GM18868 (cell line): ENCODE measurements at regions not wholly inside any gene's neighbourhood (a gene's known extent, or its start where the extent isn't known, plus 50 kb on each side); places are given as distances from the start of the nearest gene placed in this dataset.

ENCODE experiments used
- ATAC-seq: cut with Tn5 transposase; IDR thresholded peaks from one replicate; pipeline ENCODE4 v1.9.1; 2021; ENCODE audit warnings: mild to moderate bottlenecking, moderate library complexity; ENCODE audit not compliant: unreplicated experiment

DNA sequence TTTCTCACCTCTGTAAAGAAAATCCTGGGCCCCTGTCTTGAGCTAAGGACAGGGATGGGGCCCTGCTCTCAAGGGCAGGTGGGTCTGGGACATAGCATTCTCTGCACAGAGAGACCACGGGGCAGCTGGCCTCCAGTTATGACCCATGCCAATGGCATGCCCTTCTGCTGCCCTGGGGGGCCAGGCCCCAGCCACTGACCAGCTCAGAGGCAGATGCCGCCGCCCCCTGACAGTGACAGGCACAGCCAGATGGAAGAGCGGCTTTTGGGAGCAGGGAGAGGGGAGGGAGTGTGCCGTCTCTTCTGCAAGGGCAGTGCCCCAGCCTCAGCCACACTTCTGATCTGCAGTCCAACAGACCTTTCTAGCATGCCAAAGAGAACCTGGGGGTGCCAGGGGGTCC lies 114.8 kb upstream of the NAV2 start:
- ATAC-seq, result no peak

DNA sequence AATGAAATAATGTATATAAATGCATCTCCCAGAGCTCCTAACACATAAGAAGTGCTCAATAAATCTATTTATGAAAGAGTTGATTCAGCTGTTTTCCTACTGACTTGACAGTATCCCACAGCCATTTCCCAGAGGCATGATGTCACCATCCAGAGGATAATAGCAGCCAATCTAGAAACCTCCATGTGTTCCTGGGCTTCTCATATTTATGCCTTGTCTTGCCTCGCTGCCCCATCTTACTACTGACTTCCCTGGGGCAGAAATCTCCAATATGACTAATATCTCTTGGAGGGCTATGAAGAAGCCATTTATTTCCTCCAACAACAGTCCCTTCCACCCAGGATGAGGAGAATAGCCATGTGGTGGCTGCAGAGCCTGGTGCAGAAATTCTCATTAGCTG lies 115.4 kb upstream of the NAV2 start:
- ATAC-seq, result no peak

DNA sequence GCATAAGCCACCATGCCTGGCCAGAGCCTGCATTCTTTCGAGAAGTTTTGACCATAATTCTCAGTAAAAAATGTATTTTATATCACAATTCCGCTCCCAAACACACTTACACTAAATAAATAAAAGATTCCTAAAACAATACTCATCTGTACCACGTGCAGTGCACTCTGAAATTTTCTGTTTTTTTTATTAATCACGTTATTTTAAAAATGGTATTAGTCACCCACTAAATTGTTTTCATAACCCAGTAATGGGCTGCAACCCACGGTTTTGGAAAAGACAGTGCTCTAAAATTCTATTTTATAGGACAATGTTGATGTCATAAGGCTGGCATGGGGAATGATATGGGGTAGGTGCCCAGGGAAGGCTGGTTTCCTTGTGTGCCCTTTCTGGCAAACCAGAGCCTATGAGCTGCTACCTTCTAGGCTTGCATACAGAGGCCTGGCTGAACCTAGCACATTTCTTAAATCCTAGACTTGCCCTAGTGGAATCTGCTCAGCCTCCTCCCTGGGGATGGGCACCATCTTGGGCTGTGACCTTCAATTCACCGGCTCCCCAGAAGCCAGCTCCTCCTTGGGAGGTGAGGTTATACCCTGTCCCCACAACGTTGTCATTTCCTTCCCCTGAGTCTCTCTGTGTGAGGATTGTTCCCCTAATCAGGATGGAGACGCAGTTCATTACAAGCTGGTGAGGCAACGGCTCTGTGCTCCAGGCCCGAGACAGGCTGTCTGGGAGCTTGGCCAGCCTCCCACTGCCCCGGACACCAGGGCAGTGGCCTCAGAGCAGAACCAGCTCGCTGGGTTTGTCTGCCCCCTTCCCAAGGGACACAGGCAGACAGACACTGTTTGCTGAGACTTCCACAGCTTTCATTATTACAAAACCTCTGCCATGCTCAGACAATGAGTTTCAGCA lies 116.5 kb upstream of the NAV2 start:
- no peak for ATAC-seq

DNA sequence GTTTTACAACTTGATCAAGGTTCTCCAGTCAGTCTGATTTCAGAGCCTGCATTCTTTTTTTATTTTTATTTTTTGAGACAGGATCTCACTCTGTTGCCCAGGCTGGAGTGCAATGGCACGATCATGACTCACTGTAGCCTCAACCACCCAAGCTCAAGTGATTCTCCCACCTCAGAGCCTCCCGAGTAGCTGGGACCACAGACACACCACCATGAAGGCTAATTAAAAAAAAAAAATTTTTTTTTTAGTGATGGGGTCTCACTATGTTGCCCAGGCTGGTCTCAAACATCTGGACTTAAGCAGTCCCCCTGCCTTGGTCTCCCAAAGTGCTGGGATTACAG lies 117.2 kb upstream of the NAV2 start:
- no peak for ATAC-seq

DNA sequence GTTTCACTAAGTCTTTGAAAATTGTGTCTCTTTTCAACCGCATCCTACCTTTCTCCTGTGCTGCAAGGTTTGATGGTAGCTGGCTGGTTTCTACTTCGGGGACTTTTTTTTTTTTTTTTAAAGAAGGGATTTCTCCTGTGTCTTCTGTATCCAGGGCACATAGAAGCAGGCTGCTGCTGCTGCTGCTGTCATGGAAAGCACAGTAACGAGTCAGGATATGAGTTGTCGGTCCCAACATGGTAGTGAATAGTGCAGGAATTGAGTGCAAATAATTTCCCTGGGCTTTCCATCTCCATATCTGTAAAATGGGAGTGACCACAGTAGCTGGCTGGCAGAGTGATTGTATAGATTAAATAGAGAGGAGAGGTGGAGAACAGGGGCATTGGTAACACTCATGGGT lies 118.3 kb upstream of the NAV2 start:
- no peak for ATAC-seq

DNA sequence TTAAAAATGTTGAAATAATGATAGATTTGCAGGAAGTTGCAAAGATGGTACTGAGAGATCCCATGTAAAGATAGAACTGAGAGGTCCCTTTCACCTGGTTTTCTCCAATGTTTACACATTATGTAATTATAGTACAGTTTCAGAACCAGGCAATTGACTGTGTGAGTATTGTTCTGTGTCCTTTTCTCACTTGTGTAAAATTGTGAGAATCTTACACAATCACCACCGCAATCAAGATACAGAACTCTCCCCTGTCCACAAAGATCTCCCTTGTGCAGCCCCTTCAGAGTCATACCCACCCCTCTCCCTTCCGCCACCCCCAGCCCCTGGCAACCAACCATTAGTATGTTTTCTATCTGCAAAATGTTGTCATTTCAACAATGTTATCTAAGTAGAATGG lies 119.8 kb upstream of the NAV2 start:
- ATAC-seq, result no peak

DNA sequence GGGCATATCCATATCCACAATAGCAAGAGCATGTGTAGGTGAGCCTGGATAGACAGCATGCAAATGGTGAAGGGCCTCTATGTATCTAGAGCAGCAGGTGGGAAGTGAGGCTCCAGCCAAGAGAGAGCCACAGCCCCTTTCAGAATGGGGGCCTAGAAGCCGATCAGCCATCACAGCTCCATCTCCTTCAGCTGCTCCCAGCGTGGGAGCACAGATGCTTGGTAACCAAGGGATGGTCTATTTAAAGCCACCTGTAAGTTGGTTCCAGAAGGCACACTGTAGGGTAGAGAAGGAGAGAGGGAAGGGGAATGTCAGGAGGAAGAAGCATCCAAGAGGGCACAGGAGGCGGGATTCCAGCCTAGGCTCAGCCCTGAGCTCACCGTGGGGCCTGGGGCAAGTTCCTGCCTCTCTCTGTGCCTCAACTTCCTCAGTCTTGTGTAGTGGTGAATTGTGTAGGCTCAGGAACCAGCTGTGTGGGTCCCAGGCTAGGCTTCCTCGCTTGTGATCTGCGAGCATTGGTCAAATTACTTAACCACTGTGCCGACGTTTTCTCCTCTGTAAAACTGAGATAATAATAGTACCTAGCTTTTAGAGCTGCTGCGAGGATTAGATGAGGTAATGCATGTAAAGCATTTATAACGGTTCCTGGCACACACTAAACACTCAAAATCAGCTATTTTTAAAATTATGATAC lies 122.9 kb upstream of the NAV2 start:
- ATAC-seq, result no peak

DNA sequence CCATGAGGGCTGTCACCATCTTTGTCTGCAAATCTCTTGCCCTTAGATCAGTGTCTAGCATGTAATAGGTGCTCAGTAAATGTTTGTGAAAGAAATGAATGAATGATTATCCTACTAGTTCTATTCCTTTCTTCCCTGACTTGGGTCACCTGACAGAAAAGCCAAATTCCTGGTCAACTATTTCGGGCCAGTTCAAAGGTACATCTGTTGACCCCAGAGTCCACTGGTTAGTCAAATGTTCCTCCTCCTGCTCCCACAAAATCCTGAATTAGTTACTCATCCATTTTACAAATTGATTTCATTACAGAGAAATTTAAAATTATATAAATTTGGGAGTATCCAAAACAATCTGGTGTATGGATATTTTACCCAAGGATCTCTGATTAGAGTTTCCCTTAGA lies 124.7 kb upstream of the NAV2 start:
- ATAC-seq, result no peak

DNA sequence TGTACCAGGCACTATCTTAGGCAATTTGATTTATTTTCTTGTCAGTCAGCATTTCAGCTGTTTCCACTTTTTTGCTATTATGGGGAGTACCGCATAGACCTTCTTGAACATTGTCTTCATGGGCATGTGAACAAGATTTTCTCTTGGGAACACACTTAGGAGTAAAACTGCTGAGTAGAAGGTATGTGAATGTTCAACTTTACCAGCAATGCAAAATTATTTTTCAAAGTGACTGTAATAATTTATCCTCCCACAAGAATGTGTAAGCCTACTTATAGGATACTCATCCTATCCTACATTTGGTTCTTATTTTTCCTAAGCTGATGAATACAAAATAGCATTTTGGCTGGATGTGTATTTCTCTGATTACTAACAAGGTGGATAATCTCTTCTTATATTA lies 132.0 kb upstream of the NAV2 start:
- ATAC-seq, result no peak

DNA sequence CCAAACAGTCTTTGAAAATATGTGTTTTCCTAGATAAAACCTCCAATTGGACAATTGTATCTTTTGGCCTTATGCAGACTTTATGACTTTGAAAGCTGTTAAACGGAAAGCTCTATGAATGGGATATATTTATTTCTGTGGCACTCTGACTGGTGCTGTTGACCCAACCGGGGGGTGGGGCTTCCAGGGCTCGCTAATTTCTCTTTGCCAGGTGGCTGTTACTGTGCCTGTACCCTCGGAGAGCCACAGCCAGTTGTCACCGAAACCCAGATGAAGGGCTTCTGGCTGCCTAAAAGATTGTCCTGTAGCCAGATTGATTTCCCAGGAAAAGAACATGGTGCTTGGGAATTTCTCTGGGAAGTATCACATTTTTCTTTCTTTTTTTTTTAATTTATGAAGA lies 132.7 kb upstream of the NAV2 start:
- no peak for ATAC-seq

DNA sequence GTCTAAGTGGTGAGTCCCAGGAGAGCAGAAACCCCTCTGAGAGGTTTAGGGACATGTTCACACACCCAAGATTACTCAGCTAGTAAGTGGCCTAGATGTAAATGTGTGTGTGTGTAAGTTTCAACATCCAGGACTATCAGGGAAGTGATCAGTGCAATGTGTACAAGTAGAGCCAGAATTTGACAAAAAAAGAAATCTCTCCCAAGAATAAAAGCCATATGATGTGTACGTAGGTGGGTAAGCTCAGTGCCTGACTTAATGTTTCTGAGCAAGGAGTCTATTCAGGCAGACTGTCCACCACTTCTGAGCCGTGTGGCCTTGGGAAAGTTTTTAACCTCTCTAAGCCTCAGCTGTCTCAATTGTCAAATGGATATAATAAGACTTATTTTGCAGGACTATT lies 133.8 kb upstream of the NAV2 start:
- no peak for ATAC-seq

DNA sequence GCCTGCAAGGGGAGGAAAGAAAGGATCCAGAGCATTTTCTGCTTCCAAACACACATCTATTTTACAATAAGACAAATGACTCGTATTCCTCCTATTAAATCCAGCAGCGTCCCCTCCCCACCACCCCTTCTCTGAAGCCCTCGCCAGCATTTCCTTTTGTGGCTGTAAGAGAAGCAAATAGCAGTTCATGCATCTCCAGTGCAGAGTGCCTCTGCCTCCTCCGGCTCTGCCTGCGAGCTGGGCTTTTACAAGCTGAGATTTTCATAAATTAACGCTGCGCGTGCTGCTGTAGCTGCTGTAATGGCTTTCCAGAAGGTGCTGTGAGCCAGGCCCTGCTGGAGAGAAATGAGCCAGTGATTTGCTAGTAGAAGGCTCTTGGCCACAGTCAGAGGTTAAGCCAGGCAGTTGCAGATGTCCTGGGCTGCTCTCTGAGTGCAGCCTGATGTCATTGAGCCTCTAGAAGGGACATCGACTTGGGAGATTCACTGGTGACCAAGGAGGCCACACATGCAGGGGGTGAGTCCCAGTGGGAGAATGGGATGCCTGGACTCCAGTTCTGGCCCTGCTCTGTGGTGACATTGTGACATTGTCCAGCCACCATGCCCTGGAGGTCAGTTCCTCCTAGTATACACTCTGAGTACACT lies 134.5 kb upstream of the NAV2 start:
- no peak for ATAC-seq

DNA sequence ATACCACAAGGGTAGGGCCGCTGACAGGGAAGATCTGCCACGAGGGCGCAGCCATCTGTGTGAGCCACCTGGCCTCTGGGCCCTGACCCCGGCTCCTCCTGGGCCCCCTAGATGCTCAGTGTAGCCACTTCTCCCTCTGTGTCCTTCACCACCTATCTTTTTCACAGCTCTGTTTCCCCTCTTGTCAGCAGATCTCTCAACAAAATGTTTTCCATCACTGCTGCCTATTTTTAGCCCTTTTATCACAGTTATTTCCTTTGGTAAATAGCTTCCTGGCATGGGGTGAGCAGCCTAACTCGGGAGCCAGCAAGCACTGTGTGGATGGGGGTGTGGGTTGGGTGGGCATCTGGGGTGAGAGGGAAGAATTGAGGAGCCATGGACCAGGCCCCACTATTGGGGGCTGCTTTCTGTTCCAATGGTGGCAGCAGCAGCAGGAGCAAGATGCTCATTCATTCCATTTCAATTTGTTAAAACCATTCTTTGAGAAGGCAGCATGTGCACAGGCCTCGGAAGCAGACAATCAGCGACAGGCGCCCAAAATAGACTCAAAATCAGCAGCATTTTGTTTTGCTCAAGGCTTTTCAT lies 135.2 kb upstream of the NAV2 start:
- no peak for ATAC-seq

DNA sequence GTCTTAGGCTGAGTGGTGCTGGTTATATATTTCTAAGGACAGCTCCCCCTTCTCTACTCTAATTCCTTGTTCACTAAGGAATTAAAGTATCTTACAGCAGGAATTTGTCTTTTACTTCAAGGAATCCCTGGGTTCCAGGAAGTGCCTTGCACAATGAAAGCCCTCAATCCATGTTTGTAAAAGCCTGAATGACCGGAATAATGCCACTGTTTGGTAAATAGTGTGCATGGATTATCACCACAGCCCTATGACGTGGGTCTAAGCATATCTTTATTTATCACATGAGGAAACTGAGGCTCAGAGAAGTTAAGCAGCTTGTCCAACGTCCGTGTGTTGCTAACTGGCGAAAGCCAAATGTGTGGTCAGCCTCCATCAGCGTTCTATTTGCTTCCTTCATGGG lies 135.7 kb upstream of the NAV2 start:
- no peak for ATAC-seq

DNA sequence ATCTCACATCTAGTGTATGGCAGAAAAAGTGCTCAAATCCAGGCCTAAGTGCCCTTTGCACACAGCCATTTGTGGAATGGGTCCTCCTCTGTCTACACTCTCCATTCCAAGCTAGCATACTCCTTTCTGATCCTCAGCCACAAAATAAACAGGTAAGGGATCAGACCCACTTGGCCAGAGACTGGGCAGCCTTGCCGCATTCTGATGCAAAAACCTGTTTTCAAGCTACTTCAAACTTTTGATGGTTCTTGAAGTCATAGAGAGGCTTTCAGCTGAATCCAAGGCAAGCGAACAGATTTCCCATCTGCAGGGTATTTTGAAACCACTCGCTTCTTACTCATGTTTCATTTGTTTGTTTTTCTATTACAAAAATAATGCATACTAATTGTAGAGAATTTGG lies 136.6 kb upstream of the NAV2 start:
- no peak for ATAC-seq

DNA sequence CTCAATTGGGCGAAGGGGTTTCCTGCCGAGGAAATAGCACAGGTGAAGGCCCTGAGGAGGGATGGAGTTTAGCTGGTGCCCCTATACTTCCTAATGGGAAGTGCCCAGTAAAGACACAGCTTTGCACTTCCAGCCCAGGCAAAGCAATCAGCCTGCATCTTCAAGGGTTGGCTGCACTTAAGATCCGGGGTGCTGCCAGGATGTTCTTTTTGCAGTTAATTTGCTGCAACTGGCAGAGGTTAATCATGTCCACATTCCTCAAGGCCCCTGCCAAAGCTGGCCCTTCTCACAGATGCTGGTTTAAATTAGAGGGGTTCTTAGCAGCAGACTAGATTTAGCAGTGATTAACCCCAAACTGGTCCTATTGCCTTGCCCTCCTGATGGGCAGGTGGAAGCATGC lies 137.7 kb upstream of the NAV2 start:
- no peak for ATAC-seq

DNA sequence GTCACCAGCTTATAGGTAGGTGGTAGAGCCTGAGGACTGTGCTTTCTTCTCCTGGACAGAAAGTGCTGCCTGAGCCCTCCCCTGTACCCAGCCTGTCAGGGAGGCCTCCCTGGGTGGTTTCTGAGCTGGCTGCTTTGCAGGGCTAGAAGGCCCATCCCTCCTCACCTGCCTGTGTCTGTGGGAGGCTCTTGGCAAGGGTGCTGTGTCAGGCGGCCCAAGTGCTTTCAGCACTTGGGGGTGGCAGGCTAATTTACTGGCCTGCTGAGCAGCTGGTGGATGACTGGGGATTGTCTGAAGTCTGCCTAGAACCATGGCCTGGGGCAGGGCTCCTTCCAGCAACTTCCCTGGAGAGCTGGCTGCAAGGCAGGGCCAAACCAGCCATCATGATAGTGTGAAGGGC lies 139.0 kb upstream of the NAV2 start:
- no peak for ATAC-seq

DNA sequence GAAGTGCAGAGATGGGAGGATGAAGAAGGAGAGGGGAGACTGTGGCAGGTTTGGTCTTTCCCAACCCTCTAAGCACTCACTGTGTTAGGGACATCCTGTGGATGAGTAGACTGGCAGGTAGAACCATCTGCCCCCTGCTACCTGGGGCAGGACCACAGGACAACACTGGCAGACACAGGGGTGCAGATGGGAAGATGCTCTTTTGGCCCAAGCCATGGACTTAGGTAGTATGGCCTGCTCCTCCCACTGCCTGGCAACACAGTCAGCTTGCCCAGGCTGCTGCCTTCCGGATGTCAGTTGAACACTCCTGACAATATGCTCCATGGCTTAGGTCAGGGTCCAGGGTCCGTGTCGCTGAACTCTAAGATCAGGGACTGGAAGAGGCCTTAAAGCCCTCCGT lies 140.7 kb upstream of the NAV2 start:
- ATAC-seq, result no peak

DNA sequence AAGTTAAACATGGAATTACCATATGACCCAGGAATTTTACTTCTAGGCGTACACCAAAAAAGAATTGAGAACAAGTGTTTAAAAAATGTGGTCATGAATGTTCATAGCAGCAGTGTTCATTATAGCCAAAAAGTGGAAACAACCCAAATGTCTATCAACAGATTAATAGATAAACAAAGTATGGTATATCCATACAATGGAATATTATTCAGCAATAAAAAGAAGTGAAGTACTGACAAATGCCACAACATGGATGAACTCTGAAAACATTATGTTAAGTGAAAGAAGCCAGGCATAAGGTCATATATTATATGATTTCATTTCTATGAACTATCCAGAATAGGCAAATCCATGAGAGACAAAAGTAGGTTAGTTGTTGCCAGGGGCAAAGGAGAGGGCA lies 141.7 kb upstream of the NAV2 start:
- no peak for ATAC-seq

DNA sequence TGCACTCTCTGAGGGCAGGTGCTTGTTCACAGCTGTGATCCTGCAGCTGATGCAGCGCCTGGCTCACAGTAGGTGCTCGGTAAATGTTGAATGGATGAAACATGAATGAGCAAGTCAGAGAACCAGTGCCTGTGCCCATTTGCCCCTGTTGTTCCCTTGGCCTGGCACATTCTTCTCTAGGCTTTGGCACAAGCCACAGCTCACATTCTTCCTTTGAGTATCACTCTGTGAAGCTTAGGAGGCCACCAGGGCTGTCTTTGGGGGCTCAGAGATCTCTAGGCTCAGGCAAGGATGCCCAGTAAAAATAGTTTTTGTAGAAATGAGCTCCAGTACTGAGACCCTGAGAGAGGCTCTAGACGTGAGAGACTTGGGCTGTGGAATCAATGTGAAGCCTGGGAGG lies 144.6 kb upstream of the NAV2 start:
- no peak for ATAC-seq

DNA sequence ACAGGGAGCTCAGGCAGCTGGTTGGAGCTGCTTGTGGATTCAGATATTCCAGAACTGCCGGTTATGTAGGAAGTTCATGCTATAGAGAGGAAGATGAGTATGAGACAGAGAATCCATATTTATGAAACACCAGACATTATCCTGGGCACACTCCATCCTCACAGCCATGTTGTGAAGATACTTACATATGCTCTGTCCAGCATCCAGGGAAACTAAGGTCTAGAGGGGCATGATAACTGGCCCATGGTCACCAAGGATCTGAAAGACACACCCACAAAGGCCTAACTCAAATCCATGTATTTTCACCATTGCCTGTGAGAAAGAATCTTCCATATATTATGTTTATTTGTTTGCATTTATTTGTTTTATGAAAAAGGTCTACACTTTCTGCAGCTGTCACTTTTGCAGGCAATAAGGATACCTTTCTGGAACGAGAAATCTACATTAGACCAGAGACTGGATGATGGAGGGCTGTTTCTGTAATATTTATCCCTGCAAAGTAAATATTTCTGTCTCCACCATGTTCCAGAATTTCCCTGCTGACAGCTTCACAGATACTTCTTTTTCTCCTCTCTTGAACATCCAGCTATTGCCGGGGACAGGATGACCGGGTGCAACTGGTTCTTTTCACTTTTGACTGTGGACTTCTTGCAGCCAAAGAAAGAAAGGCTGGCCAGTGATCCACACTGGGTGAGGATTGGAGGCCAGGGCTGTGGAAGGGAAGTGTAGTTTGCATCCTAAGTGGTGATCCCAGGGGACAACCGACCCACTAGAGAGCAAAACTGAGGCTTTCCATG lies 145.9 kb upstream of the NAV2 start:
- no peak for ATAC-seq
